ENCODE measurements at regions not wholly inside any gene's neighbourhood (a gene's known extent, or its start where the extent isn't known, plus 50 kb on each side); places are given as distances from the start of the nearest gene placed in this dataset.

DNA sequence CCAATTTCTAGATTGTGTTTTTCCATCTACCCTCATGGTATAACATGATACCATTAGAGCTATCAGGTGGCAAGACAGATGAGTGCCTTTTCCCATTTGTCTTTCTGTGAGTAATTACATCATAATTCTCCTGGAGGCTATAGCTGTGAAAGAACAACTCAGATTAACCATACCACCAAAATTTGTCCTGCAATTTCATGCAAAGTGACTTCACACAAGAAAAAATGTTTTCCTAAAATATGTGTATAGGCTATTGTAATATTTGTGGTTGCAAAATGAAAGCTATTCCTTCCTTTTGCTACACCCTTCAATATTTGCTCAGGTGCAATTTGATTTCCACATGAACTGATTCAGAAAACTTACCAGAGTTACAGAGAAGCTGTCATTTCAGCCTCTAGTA, 547.7 kb upstream of the ID4 start:
- no peak overlapping the region for H2AFZ ChIP-seq (ENCODE audit: low read length)
- no peaks in the 10 kb centered on the region for H3F3A ChIP-seq (ENCODE audit: insufficient read depth, low read length)
- H3K4me1 ChIP-seq (ENCODE audit: low read length): no peaks in the 10 kb centered on the region
- no peaks in the 10 kb centered on the region for H3K79me2 ChIP-seq (ENCODE audit: low read length)
- no peak overlapping the region for H3K27ac ChIP-seq (ENCODE audit: low read length)
- H4K20me1 ChIP-seq (ENCODE audit: insufficient read depth, low read length): no peaks in the 10 kb centered on the region
- H3K9me3 ChIP-seq (replicated peaks; ENCODE audit: insufficient read depth, low read length): no peaks in the 10 kb centered on the region
- H3K9ac ChIP-seq (ENCODE audit: low read length): no peak overlapping the region
- DNase-seq: no peak
- no peak overlapping the region for H3K4me2 ChIP-seq (ENCODE audit: low read depth, low read length)
- H3K9me2 ChIP-seq (replicated peaks; ENCODE audit: insufficient read depth, low read length): no peaks in the 10 kb centered on the region
- no peak overlapping the region for H3K4me3 ChIP-seq (ENCODE audit: low read length)
- H3K27me3 ChIP-seq (replicated peaks; ENCODE audit: insufficient read depth, low read length): no peaks in the 10 kb centered on the region
- no peak for TF ChIP-seq EZH2 (optimal IDR thresholded peaks at IDR 0.05; ENCODE audit: low read depth, low read length)
- TF ChIP-seq EZH2phosphoT487 (IDR thresholded peaks at IDR 0.05; ENCODE audit: low read length): no peak
- TF ChIP-seq CTCF (IDR thresholded peaks at IDR 0.05; ENCODE audit: low read length): no peak
- no peaks in the 10 kb centered on the region for H3K36me3 ChIP-seq (replicated peaks; ENCODE audit: insufficient read depth, low read length)

DNA sequence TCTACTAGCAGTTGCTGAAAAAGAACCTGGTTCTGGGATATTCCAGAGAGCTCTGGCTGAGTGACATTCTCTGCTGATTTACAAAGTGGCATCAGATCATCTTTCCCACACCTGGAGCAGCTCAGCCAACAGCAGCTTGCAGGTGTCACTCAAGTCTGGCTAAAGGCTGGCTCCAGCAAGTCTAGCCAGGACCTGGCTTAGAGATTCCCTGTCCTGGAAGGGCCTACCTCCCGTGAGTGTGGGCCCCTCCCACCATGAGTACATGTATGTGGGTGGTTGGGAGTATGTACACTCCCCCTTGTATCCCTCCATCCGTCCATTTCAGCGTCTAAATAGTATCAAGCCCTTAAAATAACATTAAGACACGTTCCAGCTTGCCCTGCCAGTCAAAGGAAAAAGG, 539.3 kb upstream of the ID4 start:
- no peak overlapping the region for H3K27ac ChIP-seq (ENCODE audit: low read length)
- H3K9me3 ChIP-seq (replicated peaks; ENCODE audit: insufficient read depth, low read length): no peaks in the 10 kb centered on the region
- no peak overlapping the region for H3K4me2 ChIP-seq (ENCODE audit: low read depth, low read length)
- H2AFZ ChIP-seq (ENCODE audit: low read length): no peak overlapping the region
- TF ChIP-seq EZH2 (optimal IDR thresholded peaks at IDR 0.05; ENCODE audit: low read depth, low read length) (no peak), EZH2phosphoT487 (IDR thresholded peaks at IDR 0.05; ENCODE audit: low read length) (no peak), CTCF (IDR thresholded peaks at IDR 0.05; ENCODE audit: low read length) (no peak)
- no peaks in the 10 kb centered on the region for H3K9me2 ChIP-seq (replicated peaks; ENCODE audit: insufficient read depth, low read length)
- H3K4me1 ChIP-seq (ENCODE audit: low read length): no peaks in the 10 kb centered on the region
- DNase-seq: no peak
- H3K79me2 ChIP-seq (ENCODE audit: low read length): no peaks in the 10 kb centered on the region
- H3K4me3 ChIP-seq (ENCODE audit: low read length): no peak overlapping the region
- no peaks in the 10 kb centered on the region for H3K27me3 ChIP-seq (replicated peaks; ENCODE audit: insufficient read depth, low read length)
- no peaks in the 10 kb centered on the region for H4K20me1 ChIP-seq (ENCODE audit: insufficient read depth, low read length)
- no peak overlapping the region for H3K9ac ChIP-seq (ENCODE audit: low read length)
- no peaks in the 10 kb centered on the region for H3F3A ChIP-seq (ENCODE audit: insufficient read depth, low read length)
- H3K36me3 ChIP-seq (replicated peaks; ENCODE audit: insufficient read depth, low read length): no peaks in the 10 kb centered on the region

DNA sequence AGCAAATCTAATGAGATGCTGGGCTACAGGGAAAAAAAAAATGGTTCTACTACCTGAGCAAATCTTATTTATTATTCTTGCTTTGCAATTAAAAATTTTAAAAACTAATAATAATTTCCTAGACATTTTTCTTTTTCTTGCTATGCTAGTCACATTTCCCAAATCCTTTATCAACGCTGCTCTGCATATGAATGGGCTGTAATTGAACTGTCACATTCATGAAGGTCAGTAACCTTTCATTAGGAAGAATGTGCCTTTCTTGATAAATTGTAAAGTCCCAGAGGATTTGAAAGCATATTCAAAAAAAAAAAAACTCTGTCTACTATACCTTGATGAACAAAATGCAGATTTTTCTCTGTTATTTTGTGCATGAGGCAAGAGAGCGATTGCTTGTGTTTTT, 538.7 kb upstream of the ID4 start:
- Histone ChIP-seq H3K9ac (ENCODE audit: low read length) (no peak overlapping the region), H3K4me2 (ENCODE audit: low read depth, low read length) (no peak overlapping the region), H4K20me1 (ENCODE audit: insufficient read depth, low read length) (no peaks in the 10 kb centered on the region), H3K79me2 (ENCODE audit: low read length) (no peaks in the 10 kb centered on the region), H2AFZ (ENCODE audit: low read length) (no peak overlapping the region), H3K27ac (ENCODE audit: low read length) (no peak overlapping the region), H3F3A (ENCODE audit: insufficient read depth, low read length) (no peaks in the 10 kb centered on the region), H3K4me1 (ENCODE audit: low read length) (no peaks in the 10 kb centered on the region), H3K9me3 (replicated peaks; ENCODE audit: insufficient read depth, low read length) (no peaks in the 10 kb centered on the region), H3K9me2 (replicated peaks; ENCODE audit: insufficient read depth, low read length) (no peaks in the 10 kb centered on the region), H3K27me3 (replicated peaks; ENCODE audit: insufficient read depth, low read length) (no peaks in the 10 kb centered on the region), H3K36me3 (replicated peaks; ENCODE audit: insufficient read depth, low read length) (no peaks in the 10 kb centered on the region), H3K4me3 (ENCODE audit: low read length) (no peak overlapping the region)
- DNase-seq: no peak
- TF ChIP-seq CTCF (IDR thresholded peaks at IDR 0.05; ENCODE audit: low read length): no peak
- TF ChIP-seq EZH2 (optimal IDR thresholded peaks at IDR 0.05; ENCODE audit: low read depth, low read length): no peak
- no peak for TF ChIP-seq EZH2phosphoT487 (IDR thresholded peaks at IDR 0.05; ENCODE audit: low read length)

All from MM.1S (cell line).